ENCODE measurements at regions not wholly inside any gene's neighbourhood (a gene's known extent, or its start where the extent isn't known, plus 50 kb on each side); places are given as distances from the start of the nearest gene placed in this dataset.

DNA sequence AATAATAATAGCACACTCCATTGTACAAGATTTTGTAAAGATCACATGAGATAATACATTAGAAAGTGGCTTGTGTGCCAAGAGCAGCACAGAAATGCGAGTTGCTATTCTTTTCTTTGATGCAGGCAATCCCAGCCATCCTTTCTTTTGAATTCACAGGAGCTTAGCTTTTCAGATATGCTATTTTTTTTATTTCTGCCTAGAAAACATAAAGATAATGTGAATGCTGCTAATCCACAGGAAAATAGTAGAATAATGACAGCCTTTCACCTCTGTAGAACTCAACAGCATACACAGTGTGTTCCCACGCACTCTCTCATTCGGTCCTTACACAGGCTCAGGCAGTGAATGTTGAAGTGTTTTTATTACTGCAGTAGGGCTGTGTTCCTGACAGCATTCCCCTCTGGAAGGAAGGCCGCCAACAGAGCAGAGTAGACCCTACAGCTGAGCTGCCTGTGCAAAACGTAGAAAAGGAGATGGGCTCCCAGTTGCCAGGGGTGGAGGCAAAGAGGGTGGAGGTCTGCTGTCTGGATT, 138.8 kb upstream of the TAPT1 start:
- DNase-seq (ENCODE audit: low spot score), result no peak

DNA sequence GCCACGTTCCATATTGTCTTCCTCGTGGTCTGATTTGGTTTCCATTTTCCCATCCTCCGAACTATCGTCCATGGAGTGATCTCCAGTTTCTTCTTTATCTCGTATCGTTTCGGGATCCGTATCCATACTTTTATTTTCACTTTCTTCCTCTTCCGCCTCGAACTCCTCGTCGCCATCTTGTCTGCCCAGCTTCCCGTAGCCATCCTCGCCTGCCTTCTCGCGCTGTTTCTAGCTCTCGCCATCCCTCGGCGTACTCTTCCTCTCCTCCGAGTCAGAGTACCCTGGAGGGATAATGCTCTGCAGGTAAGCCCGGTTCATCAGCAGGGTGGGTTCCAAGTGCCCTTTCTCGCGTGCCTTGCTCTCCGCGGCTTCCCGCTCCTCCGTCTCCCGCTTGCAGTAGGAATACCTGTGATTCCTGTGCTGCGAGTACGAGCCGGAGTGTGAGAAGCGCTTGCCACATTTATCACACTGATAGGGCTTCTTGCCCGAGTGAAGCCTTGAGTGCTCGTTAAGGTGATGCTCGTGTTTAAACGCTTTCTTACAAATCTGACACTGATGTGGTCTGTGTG, 134.5 kb upstream of the TAPT1 start:
- no peak for DNase-seq (ENCODE audit: low spot score)

DNA sequence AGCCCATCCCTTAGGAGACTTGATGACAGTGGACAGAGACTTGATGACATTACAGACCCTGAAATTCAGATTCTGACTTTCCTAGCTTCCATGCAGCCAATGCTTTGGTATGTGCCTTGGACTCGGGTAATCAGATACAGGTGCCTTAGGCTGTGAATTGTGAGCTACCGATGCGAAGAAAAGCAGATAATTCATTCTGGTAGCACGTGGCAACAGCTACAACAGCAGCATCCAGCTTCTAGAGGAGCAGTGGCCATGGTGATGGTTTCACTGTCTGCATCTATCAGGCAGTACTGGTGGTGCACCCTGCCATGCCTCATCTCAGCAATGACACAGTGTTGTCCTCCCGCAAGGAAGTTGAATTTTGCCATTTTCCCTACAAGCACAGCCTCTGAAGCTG, 126.9 kb upstream of the TAPT1 start:
- no peak for DNase-seq (ENCODE audit: low spot score)

- DNase-seq (ENCODE audit: low spot score), result no peak
These were observed 124.9 kb upstream of the TAPT1 start for GRCh38 chr4:16351161-16351560.

GRCh38 chr4:16344853-16345252, 118.6 kb upstream of the TAPT1 start:
- no peak for DNase-seq (ENCODE audit: low spot score)

GRCh38 chr4:16337936-16338335, 111.7 kb upstream of the TAPT1 start:
- DNase-seq (ENCODE audit: low spot score), result no peak

GRCh38 chr4:16334601-16335000, 108.3 kb upstream of the TAPT1 start:
- no peak for DNase-seq (ENCODE audit: low spot score)

- DNase-seq (ENCODE audit: low spot score), result no peak
These were observed 103.5 kb upstream of the TAPT1 start for GRCh38 chr4:16329797-16330134.

DNA sequence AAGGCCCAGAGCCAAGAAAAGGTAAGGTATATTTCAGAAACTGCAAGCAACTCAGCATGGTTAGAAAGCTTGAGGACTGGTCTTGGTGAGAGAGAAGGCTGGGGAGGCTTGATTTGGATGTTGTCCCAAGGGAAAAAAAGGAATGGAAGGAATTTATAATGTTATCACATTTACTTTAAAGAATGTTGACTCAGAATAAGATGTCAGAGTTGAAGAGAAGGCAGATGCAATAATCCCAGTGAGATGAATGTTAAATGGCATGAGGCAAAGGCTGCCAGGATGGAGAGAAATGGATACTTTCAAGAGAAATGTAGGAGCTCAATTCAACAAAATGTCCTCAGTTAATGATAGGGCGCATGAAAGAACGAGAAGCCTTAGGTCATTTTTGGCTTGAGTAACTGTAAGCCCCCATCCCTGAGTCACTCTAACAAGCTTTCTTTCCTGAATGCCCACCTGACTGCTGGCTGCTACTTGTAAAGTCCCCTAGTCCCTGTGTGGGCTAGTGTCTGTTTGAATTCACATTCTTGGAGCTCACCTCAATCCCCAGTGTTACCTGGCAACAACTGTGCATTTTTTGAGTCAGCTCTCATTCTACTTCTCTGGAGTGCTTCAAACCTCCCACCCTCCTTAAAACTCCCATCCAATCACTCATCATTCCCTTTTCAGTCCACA, 103.0 kb upstream of the TAPT1 start:
- DNase-seq (ENCODE audit: low spot score), result no peak

DNA sequence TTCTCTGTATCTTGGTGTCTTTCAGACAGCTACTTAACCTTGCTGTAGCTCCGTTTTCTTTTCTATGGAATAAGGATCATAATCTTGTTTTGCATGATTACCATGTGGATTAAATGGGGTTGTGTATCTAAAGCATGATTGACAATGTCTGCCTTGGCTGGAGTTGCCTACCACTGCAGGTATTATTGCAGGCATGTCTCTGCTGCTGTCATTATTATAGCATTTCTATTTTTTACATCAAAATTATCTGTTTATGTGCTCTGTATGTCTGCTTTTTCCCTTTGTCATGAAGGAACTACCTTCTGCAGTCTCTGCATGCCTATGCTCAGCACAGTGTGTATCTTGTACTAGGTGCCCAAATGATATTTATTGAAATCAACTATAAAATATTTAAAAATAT, 95.9 kb upstream of the TAPT1 start:
- DNase-seq (ENCODE audit: low spot score), result no peak

- no peak for DNase-seq (ENCODE audit: low spot score)
These were observed 89.2 kb upstream of the TAPT1 start for GRCh38 chr4:16315456-16315855.

DNA sequence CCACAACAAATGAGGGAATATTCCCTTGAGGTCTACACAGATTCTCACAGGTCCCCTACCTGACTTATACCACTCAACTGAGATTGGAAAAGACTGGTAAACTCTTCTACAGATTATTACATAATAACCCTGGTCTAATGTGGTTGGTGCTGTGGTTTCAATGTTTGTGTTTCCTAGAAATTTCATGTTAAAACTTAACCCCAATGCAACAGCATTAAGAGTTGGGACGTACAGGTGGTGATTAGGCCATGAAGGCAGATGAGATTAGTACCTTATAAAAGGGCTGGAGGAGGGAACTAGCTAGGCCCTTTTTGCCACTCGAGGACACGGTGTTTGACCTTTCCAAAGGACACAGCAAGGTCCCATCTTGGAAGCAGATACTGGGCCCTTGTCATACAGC, 84.3 kb upstream of the TAPT1 start:
- DNase-seq (ENCODE audit: low spot score), result no peak

- no peak for DNase-seq (ENCODE audit: low spot score)
These were observed 76.4 kb upstream of the TAPT1 start for GRCh38 chr4:16302648-16303047.

- DNase-seq (ENCODE audit: low spot score), result no peak
These were observed 70.7 kb upstream of the TAPT1 start for GRCh38 chr4:16297003-16297402.

- no peak for DNase-seq (ENCODE audit: low spot score)
These were observed 68.2 kb upstream of the TAPT1 start for GRCh38 chr4:16294455-16294854.

- DNase-seq (ENCODE audit: low spot score), result no peak
These were observed 67.1 kb upstream of the TAPT1 start for GRCh38 chr4:16293210-16293838.

DNA sequence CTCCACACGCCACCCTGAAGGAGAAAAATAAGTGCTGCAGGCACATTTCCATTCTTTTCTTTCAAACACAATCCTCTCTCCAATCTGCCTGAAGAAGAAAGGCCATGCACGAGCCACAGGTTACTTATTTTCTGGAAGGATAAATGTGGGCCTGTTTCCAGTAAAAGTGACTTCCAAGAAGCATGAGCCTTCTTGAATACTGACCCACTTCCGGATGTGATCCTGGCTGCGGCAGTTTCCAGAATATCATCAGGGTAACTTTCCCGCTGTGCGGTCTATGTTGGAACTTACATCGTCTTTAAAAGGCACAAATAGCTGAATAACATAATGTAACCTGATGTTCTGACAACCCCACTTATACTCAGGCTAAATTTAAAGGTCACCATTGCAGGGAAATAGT, 66.3 kb upstream of the TAPT1 start:
- no peak for DNase-seq (ENCODE audit: low spot score)

- no peak for DNase-seq (ENCODE audit: low spot score)
These were observed 64.6 kb upstream of the TAPT1 start for GRCh38 chr4:16290681-16291420.

DNA sequence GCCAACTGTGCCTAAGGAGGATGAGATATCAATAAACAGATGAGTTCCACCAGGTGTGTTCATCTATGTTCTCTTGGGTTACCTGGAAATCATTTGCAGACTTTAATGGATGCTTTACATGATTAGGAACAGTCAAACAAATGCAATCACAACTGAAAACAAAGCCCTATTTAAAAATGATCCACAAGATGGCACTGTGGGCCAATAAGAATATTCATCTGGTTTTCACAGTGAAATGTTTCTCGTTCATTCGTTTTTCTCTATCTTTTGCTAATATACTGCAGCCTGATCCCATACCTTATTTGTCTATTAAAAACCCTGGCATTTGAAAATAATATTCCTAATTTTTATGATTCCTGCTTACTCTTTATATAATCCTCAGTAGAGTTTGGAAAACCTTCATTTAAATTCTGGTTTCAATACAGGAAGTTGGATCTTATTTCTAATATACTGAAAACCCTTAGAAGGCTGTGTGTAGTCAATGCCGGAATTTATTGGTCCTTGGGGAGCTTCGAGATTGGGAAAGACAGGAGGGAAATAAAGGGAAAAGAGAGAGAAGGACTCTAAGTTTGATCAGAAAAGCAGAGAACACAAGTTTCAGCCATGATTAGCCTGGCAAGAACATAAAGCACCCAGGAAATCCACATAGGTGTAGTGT, 63.8 kb upstream of the TAPT1 start:
- peak; percentile 14 for DNase-seq (ENCODE audit: low spot score)

DNA sequence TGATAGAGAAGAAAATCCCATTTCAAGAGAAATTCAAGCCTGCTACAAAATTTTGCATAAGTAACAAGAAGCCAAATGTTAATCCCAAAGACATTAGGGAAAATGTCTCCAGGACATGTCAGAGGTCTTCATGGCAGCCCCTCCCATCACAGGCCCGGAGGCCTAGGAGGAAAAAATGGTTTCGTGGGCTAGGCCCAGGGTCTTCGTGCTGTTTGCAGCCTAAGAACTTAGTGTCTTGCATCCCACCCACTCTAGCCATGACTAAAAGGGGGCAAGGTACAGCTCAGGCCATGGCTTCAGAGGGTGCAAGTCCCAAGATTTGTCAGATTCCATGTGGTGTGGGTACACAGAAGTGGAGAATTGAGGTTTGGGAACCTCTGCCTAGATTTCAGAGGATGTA, 57.8 kb upstream of the TAPT1 start:
- DNase-seq (ENCODE audit: low spot score), result no peak

- DNase-seq (ENCODE audit: low spot score), result no peak
These were observed 51.9 kb upstream of the TAPT1 start for GRCh38 chr4:16278178-16278577.
